SW480 (cell line): ENCODE measurements at regions not wholly inside any gene's neighbourhood (a gene's known extent, or its start where the extent isn't known, plus 50 kb on each side); places are given as distances from the start of the nearest gene placed in this dataset.
"Not testable (repeated sequence)": the region's sequence is repeated elsewhere in the genome, so short reads cannot be mapped to it uniquely, and the experiment has no call there.

Experiments used
- DNase-seq: peaks from one replicate; pipeline ENCODE4 v3.0.0-alpha.2; 2016; ENCODE audit warnings: low spot score

DNA sequence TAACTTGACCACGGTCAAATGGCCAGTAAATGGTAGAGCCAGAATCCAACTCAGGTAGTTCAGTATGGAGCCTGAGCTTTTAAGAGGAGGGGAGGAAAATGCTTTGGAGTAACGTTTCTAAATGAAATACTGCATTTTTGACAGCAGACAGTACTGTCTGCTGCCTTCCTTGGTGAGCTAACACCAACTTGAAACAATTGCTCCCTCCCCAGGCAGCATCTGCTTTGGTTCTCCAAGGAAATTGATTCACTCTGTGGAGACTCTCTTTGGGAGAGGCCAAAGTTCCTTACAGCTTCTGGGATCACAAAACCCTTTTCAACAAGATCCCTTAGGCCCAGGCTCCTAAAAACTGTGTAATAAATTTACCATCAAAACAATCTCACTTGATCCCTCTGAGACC is 75.2 kb upstream of the SSBP2 start:
- no peak for DNase-seq

DNA sequence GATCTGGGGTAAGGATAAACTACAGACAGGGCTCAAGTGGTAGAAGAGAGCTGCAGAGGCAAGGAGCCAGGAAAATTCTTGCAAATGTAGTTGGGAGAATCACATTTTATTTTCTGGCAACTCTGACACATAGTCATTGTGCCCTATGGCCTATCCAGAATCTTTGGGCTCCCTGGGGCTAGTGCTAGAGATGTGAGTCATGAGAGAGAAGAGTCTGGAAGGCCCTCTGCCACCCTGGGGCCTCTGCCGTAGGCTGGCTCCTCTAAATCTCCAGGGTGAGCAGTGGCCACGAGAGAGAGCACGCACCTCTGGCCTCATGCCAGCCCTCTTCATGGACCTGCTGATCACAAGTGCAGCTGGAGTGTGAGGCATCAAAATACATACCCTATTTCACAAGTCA is 74.3 kb upstream of the SSBP2 start:
- DNase-seq = no peak

DNA sequence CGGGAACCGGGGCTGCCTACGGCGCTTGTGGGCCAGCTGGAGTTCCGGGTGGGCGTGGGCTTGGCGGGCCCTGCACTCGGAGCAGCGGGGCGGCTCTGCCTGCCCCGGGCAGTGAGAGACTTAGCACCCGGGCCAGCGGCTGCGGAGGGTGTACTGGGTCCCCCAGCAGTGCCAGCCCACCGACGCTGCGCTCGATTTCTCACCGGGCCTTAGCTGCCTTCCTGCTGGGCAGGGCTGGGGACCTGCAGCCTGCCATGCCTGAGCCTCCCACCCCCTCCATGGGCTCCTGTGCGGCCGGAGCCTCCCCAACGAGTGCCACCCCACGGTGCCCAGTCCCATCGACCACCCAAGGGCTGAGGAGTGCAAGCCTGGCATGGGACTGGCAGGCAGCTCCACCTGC is 72.8 kb upstream of the SSBP2 start:
- not testable (repeated sequence) for DNase-seq

DNA sequence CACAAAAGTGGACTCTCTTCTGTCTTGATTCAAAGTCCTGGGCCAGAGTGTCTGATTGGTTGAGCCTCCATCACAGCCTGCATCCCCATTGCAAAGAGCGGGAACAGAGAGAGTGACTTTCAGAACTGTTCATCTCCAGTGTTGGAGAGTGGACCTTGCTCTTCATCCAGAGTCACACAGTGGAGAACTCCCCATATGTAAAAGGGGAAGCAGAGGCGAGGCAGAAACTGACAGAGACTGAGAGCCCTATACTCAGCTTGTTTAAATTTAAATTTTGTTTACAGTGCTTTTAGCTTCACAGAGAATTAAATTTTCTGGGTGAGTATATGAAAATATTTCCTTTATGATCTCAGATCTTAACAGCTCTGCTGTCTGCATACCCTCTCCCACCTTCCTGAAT is 70.0 kb upstream of the SSBP2 start:
- no peak for DNase-seq

DNA sequence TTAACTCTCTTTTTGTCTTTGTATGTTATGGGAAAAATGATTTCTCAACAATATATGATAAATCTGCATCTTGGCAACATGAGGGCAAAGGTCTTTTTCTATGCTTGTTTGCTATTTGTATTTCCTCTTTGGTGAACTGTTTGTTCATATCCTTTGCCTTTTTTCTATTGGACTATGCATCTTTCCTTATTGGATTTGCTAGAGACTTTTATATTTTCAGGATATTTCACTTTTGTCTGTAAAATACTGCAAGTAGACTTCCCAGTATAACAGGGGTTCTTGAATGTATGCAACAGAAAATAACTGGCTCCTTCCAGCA is 69.4 kb upstream of the SSBP2 start:
- DNase-seq = no peak

DNA sequence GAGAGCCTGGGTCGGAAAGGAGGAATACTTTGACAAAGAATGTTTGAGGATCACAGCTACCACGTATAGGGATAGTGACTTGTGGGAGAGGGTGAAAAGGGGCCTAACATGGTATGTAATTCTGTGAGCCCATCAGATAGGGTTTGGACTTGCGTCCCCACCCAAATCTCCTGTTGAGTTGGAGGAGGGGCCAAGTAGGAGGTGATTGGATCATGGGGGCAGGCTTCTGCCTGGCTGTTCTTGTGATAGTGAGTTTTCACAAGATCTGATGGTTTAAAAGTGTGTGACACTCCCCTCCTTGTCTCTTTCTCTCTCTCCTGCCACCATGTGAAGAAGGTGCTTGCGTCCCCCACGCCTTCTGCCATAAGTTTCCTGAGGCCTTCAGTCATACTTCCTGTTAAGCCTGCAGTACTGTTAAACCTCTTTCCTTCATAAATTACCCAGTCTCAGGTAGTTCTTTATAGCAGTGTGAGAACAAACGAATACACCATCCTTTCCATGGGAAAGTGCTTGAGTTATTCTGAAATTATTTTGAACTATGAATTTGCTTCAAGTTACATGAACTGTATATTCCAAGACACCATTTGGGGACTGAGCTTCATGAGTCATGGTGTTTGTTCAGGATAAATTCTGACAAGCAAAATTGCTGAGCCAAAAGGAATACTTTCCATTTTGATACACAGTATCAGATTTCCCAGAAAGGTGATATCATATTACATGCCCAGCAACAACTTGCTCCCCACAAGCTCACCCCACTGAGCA is 68.8 kb upstream of the SSBP2 start:
- peak; percentile 36 for DNase-seq

DNA sequence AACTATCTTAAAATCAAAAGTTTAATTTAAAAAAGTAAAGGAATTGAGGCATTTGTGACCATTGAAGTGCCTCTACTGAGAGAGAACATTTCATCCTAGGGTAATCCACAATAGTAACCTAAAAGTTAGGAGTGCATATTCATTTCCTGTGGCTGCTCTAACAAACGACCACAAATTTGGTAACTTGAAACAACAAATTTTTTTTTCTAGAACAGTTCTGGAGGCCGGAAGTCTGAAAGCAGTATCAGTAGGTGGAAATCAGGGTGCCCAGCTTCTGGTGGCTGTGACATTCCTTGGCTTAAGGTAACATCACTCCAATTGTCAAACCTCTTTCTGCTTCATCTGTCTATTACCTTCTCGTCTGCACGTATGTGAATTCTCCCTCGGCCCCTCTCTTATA is 67.1 kb upstream of the SSBP2 start:
- no peak for DNase-seq

DNA sequence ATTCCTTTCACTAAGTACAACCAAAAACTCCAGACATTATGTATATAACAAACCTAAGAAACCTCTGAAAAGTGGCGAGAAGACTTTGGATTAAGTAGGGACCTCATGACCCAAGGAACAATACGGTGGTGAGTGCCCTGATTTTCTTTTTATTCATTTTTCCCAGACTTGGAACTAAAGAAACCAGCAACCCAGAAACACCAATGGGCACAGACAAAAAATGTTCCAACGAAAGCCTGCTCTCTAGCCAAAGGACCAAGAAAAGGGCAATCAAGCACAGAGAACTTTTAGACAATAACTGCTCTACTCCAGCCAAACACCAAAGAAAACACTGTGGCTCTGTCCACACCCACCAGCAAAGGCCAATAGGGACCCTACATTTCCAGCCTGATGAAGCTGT is 66.2 kb upstream of the SSBP2 start:
- DNase-seq = no peak

DNA sequence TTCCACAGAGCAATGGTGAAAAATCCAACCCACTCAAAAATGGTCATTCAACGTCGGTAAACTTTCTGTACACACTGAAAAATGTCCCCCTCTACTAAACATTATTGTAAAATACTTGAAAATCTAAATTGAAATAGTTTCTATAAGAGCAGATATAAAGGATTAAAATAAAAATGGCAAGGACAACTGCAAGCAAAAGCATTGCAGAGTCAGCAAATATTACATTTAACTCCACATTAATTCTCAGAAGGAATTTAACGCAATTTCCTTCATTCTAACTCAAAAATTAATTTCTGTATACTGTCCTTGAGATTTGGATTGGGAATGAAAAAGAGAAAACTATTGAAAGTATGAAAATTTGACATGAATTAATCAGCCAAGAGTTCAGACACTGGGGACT is 64.4 kb upstream of the SSBP2 start:
- no peak for DNase-seq

DNA sequence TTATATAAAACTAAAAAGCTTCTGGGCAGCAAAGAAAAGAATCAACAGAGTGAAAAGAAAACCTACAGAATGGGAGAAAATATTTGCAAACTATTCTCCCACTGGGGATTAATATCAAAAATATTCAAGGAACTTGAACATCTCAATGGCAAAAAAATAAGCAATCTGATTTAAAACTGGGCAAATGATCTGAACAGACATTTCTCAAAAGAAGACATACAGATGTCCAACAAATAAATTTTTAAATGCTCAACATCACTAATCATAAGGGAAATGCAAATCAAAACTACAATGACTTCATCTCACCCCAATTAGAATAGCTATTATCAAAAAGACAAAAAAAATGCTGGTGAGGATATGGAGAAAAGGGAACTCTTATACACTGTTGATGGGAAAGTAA is 57.2 kb upstream of the SSBP2 start:
- DNase-seq = no peak

DNA sequence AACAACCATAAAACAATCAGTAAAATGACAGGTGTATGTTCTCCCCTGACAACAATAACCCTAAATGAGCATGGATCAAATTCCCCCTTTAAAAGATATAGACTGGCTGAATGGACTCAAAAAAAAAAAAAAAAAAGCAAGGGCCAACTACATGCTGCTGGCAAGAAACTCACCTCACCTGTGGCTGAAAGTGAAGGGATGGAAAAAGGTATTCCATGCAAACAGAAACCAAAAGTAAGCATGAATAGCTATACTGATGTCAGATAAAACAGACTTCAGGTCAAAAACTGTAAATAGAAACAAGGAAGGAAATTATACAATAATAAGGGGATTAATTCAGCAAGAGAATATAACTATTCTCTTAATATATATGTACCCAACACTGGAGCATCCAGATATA is 54.2 kb upstream of the SSBP2 start:
- no peak for DNase-seq

DNA sequence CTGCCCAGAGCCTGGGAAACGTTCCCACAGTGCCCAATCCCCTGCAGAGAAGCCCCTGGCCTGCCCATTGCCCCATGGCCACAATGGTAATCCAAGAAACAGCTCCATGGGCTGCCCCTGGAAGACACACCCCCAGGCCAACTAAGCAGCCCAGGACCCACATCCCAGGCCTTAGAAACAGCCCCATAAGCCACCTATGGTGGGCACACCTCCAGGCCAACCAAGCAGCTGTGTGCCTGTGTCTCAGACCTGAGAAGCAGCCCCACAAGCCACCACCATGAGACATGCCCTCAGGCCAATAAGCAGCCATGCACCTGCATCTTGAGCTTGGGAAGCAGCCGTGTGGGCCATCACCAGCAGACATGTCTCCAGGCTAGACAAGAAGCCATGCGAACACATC is 52.9 kb upstream of the SSBP2 start:
- no peak for DNase-seq

DNA sequence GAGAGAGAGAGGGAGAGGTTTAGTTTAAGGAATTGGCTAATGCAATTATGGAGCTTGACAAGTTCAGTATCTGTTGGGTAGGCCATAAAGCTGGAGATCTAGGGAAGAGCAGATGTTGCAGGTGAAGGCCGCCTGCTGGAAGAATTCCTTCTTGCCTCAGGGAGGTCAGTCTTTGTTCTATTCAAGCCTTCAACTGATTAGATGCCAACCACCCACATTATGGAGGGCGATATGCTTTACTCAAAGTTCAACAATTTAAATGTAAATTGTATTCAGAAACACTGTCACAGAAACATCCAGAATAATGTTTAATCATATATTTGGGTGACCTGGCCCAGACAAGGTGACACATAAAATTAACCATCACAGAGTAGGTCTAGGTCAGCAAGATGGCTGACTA is 51.7 kb upstream of the SSBP2 start:
- DNase-seq = no peak

DNA sequence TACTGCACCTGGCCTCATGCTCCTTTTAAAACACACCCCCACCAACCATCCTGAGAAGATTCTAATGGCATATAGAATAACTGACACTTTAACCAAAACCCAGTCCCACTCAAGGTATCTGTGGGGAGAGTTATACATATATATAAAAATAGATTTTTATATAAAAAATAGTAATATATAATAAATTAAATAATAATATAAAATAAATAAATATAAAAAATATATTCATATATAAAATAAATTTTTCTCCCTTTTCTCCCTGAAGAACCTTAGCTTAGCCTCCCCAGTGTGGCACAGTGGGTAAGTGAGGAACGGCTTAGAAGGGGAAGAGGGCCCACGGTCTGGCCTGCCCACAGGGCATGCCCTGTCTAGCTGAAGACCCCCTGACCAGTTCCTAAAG is 51.1 kb upstream of the SSBP2 start:
- DNase-seq = no peak

DNA sequence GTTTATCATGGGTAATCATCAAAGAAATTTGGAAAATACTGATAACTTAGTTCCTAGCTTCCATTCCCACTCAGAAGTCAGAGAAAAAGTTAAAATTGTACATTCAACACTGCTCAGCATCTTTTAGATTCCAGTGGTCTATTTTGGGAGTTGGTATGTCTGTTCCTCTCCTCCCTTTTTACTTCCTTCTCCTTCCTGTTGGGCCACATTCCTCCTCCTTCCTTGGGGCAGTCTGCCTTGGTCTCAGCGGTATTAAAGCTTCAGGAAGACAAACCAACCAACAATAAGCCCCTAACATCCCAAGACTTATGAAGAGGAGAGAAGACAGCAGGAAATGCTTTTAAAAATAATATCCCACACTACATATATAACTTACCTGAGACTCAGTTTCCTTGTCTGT is 49.9 kb upstream of the SSBP2 start:
- DNase-seq = no peak
